D341Med (cell line): ENCODE measurements at regions not wholly inside any gene's neighbourhood (a gene's known extent, or its start where the extent isn't known, plus 50 kb on each side); places are given as distances from the start of the nearest gene placed in this dataset.

ENCODE experiments used
- DNase-seq: peaks from one replicate; pipeline ENCODE4 v3.0.0; 2012; ENCODE audit warnings: low spot score

- no peak for DNase-seq
Observed at GRCh38 chr11:112401036-112401769, 140.5 kb upstream of the PLET1 start.

DNA sequence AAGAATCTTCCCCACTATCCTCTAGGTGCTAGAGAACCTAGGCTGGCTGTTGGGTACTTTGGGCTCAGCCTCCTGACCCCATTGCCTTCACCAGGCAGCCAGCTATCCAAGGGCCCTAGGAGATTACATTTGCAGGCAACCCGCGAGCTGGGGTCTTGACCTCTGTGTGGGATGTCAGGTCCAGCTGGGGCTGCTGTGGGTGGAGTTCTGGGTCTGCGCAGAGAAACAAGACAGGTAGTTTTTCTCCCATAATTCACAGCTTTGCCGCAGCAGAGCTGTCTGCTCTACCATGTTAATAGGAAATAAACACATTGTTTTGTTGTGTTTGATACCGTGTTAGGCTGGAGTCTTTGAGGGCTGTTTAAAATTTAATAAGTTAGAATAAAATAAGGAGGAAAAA is 142.8 kb upstream of the PLET1 start:
- DNase-seq = no peak

DNA sequence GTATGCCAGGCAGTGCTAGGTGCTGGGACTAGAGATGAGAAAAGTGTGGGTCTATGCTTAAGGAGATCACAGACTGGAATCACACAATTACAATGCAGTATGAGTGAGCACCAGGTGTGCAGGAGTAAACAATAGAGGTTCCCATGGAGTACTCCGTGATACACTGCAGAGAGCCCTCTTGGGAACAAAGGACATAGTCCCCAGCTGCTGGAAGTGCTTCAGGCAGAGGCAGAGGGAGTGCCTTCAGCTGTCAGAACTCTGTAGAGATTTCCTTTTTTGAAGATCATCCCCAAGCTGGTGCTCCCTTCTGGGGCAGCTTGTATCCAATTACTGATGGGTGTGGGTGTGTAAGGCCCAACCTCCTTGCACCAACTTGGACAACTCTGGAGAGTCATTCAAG is 143.5 kb upstream of the PLET1 start:
- no peak for DNase-seq

DNA sequence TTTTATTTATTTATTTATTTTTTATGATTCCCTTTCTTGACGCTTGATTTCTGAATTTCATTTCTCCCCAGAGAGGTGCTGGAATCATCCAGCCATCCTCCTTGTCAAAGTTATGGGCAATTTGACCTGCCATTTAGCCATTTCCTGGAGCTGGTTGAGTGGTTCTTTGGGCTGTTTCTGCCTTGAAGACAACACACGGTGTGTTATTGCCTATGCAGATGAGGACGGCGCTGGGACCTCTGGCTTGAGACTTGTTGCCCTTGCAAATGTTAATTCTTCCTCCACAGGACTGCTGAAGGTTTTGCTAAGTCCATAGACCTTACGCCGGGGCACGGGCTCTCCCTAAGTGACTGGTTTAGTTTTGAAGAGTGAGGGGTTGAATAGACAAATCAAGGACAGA is 147.9 kb upstream of the PLET1 start:
- DNase-seq = no peak

DNA sequence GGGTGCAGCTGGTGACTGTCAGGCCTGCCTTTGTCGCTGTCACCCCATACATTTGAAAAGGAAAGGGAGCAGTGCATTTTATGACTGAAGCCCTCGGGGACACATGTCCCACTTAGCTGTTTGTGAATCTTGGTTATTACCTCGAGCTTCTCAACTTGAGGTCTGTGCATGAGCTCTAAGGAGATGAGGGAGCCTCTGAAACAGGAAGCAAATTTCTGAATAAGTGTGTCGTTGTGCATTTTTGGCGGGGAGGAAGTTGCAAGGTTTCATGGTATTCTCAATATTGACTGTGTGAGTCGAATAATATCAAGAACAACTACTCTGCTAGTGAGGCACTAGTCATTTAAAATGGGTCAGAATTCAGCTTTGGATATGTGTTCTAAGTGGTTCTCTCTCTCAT is 149.7 kb upstream of the PLET1 start:
- no peak for DNase-seq

GRCh38 chr11:112412383-112412782 is 151.7 kb upstream of the PLET1 start:
- no peak for DNase-seq

GRCh38 chr11:112417339-112417738 is 156.7 kb upstream of the PLET1 start:
- DNase-seq = no peak

- no peak for DNase-seq
Observed at GRCh38 chr11:112418438-112418837, 157.8 kb upstream of the PLET1 start.

DNA sequence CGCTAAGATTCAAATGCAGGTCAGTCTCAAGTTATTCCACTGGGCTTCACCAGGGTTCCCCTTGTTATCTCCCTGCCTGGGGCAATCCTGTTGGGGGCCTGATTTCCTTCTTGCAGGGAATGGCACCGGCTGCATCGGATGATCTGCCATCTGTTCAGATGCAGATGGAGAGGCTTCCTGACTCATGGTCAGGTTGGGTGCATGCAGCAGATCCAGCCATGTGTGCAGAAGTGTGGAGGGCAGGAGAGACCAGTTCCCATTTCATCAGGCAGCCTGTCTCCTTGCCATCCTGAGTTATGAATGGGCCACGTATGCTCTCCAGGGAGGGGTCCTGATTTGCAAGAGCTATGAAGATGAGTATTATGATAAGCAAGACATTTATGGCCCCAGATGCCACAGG is 161.2 kb upstream of the PLET1 start:
- DNase-seq = no peak

DNA sequence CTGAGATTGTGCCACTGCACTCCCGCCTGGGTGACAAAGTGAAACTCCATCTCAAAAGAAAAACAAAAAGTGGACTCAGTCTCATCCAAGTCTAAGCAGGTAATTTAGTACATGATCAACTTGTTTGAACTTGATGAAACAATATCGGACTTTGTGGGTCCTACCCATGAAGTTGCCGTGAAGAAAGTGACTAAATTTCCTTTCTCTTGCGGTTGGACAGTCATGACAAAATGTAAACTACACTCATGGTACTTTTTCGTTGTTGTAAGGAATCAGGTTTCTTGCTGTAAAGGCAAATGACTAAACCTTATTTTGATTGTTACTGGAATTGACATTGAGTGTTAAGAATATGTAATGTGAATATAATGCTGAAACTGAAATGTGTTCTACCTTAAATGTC is 164.5 kb upstream of the PLET1 start:
- no peak for DNase-seq

- no peak for DNase-seq
Observed at GRCh38 chr11:112437096-112437495, 176.4 kb upstream of the PLET1 start.

DNA sequence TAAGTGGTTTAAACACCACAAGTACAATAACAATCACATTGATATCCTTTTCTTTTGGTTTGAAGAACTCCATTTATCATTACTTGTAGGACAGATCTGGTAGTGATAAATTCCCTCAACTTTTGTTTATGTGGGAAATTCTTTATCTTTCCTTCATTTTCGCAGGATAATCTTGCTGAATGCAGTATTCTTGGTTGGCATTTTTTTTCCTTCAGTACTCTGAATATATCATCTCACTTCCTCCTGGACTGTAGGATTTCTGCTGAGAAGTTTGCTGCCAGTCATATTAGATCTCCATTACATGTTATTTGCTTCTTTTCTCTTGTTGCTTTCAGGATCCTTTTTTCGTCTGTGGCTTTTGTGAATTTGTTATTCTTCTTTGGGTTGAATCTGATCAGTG is 179.0 kb upstream of the PLET1 start:
- no peak for DNase-seq

DNA sequence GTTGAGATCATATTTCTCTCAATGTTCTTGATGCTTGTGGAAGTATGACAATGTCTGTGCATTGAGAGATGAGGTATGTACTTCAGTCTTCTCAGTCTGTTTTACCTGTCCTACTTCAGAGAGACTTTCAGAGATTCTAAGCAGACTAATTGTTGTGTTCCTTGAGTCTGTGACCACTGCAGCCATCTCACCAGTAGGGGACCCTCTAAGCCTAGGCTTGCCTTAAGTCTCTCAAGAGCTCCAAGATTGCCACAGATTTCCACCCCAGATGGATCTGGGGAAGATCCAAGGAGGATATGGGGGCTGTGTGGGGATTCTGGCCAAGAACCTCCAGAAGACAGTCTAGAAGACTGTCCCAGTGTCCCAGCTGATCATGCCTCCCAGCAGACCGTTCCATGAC is 179.9 kb upstream of the PLET1 start:
- no peak for DNase-seq

DNA sequence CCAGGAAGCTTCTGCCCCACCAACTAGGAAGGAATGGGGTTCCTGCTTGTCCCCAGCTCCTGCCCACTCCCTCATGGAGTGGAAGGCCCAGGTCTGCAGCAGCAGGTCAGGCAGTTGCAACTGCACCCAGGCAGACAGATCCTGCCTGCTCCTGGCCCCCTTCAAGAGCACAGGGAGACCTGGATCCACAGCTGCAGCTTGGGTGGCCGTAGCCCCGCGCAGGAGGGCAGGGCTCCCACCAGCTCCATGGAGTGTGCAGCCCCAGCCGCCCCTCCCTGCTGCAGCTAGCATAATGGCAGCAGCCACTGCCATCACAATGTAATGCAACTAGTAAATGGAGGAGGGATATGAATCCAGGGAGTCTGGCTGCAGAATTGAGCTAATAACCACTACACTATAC is 187.5 kb upstream of the PLET1 start:
- no peak for DNase-seq

- no peak for DNase-seq
Observed at GRCh38 chr11:112448806-112449205, 188.1 kb upstream of the PLET1 start.

DNA sequence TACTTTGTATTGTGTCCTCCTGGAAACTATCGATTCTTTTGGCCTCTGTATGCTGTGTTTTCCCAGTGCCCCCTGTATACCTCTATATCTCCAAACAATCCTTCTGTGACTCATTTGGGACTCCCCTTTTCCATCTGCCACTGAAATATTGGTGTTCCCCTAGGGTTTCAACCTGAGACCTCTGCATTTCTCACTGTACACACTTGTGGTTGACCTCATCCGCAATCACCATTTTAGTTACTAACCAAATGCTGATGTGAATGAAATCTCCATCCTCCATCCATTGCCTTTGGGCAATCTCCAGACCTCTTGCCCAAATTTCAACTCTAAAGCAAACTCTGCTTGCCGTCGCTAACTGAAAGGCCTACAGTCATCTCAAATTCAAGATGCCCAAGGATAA is 190.6 kb upstream of the PLET1 start:
- no peak for DNase-seq

- DNase-seq = peak; percentile 48
Observed at GRCh38 chr11:112453601-112454577, 193.2 kb upstream of the PLET1 start.

GRCh38 chr11:112454841-112455240 is 194.2 kb upstream of the PLET1 start:
- no peak for DNase-seq

GRCh38 chr11:112455791-112456190 is 195.1 kb upstream of the PLET1 start:
- DNase-seq = no peak

DNA sequence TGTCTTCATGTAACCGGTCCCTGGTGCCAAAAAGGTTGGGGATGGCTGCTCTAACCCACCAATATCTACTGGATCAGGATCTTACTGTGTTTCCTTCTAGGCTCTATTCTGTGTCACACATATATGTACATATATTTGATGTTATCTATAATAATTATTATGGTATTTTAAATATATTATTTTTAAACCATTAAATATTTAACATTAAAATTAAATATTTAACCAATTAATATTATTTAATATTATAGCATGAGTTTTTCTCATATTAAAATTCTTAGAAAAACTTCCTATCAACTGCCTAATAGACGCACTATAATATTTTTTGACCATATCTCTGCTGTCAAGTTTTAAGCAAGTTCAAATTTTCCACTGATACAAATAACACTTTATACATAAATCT is 196.9 kb upstream of the PLET1 start:
- DNase-seq = no peak

DNA sequence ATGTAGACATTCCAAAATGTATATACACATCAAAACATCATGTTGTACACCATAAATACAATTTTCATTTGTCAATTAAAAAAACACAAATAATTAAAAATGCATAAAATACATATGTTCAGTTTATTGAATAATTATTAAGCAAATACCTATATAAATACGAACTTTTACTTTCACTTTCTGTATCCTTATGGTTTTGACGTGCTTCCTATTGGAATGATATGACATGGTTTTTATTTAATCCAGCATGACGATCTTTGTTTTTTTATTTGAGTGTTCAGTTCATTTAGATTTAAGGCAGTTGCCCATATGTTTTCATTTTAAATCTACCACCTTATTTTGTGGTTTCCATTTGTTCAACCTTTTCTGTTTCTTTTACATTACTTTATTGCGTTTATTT is 198.3 kb upstream of the PLET1 start:
- DNase-seq = no peak

DNA sequence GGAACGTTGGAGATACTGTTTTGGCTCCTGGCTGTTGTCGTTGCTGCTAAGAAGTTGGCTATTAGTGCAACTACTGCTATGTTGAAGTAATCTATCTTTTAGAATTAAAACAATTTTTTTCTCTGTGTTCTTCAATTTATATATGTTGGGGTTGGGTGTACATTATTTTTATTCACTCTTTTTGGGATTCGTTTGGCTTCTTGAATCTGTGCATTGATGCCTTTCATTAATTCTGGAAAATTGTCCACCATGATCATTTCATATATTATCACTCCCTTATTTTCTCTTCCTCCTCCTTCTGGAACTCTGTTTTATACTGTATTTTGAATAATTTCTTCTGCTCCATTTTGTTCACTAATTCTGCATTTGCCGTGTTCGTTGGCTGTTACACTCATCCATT is 199.5 kb upstream of the PLET1 start:
- no peak for DNase-seq

- DNase-seq = no peak
Observed at GRCh38 chr11:112464949-112465348, 204.3 kb upstream of the PLET1 start.
